Esophagus muscularis mucosa (tissue), 4 donors: ENCODE measurements at regions not wholly inside any gene's neighbourhood (a gene's known extent, or its start where the extent isn't known, plus 50 kb on each side); places are given as distances from the start of the nearest gene placed in this dataset.

Experiments used
- DNase-seq: peaks from one replicate; pipeline ENCODE4 v3.0.0-alpha.2; 2017; ENCODE audit errors: extremely low spot score
- H3K27ac ChIP-seq, 4 donors: fragments of 200-600 bp; sonication (generic); replicated peaks in 1 of 4; 1 replicate in 3 of 4; 2 replicates in 1 of 4; pipeline ENCODE4 v1.5.1; 2016 to 2019; ENCODE audit warnings: mild to moderate bottlenecking in 1 of 4
- H3K27me3 ChIP-seq, 4 donors: fragments of 200-600 bp; sonication (generic); one replicate each; pipeline versions ENCODE4 v1.5.1 to v1.6.0; 2016 to 2019
- H3K36me3 ChIP-seq, 4 donors: fragments of 200-600 bp; sonication (generic); one replicate each; pipeline ENCODE4 v1.5.1; 2016 to 2019
- H3K4me1 ChIP-seq, 4 donors: fragments of 200-600 bp; sonication (generic); one replicate each; pipeline ENCODE4 v1.5.1; 2016 to 2019
- H3K4me3 ChIP-seq, 4 donors: fragments of 200-600 bp; sonication (generic); 1 replicate in 2 of 4; 2 replicates in 2 of 4; pipeline ENCODE4 v1.5.1; 2016 to 2019; ENCODE audit warnings: mild to moderate bottlenecking in 4 of 4, moderate library complexity in 1 of 4
- H3K9me3 ChIP-seq, 4 donors: fragments of 200-600 bp; sonication (generic); 1 replicate in 3 of 4; 2 replicates in 1 of 4; pipeline ENCODE4 v1.5.1; 2016 to 2019
- CTCF ChIP-seq, 3 experiments: fragments of 200-600 bp in 2 of 3; fragments of 450-650 bp in 1 of 3; sonication (generic) in 2 of 3; IDR thresholded peaks; one replicate each; pipeline ENCODE4 v1.5.1; 2017 to 2019; ENCODE audit warnings: antibody characterized with exemption in 3 of 3, mild to moderate bottlenecking in 2 of 3, moderate library complexity in 1 of 3
- EP300 ChIP-seq: sonication (generic); formaldehyde crosslinking; IDR thresholded peaks from one replicate; pipeline ENCODE4 v1.6.1; 2017; ENCODE audit warnings: antibody characterized with exemption
- POLR2A ChIP-seq: fragments of 450-650 bp; IDR thresholded peaks from one replicate; pipeline ENCODE4 v1.6.1; 2017; ENCODE audit warnings: antibody characterized with exemption, moderate library complexity, mild to moderate bottlenecking, low read depth
- POLR2AphosphoS5 ChIP-seq, 2 donors: sonication (generic); formaldehyde crosslinking; IDR thresholded peaks; one replicate each; pipeline ENCODE4 v1.6.1; 2017; ENCODE audit warnings: antibody characterized with exemption in 2 of 2
- WGBS: methylation state at CpG from one replicate; pipeline ENCODE4 v1.1.5; 2018; 5-methylcytosine and 5-hydroxymethylcytosine counted together
- intact Hi-C: fragments of 100-400 bp; cut with DNase I; formaldehyde crosslinking; loops from one replicate; pipeline ENCODE4 v1.15.1; 2023

GRCh38 chr10:58014436-58014835 is 253.3 kb downstream of the IPMK start:
- intact Hi-C loops = no loop called here
- 90% methylated on average over 1 of the region's 1 CpG for WGBS
- no peak for DNase-seq
- H3K27me3 ChIP-seq = no peaks in the 10 kb centered on the region
- no peaks in the 10 kb centered on the region for H3K9me3 ChIP-seq
- H3K4me3 ChIP-seq = no peak overlapping the region
- TF ChIP-seq EP300 (no peak), POLR2AphosphoS5 (IDR thresholded peaks at IDR 0.05) (no peak), POLR2A (no peak), CTCF (IDR thresholded peaks at IDR 0.05) (no peak)
- no peaks in the 10 kb centered on the region for H3K4me1 ChIP-seq
- no peak overlapping the region for H3K27ac ChIP-seq
- no peaks in the 10 kb centered on the region for H3K36me3 ChIP-seq

- no peak overlapping the region for H3K27ac ChIP-seq
- intact Hi-C loops = no loop called here
- 76% methylated on average over 4 of the region's 4 CpGs for WGBS
These were observed 254.3 kb downstream of the IPMK start for GRCh38 chr10:58013406-58013805.

GRCh38 chr10:58010073-58010702 is 257.5 kb downstream of the IPMK start:
- H3K4me1 ChIP-seq = no peaks in the 10 kb centered on the region
- H3K27ac ChIP-seq = no peak overlapping the region
- H3K4me3 ChIP-seq = no peak overlapping the region
- no peak for TF ChIP-seq CTCF (IDR thresholded peaks at IDR 0.05)
- TF ChIP-seq POLR2AphosphoS5 (IDR thresholded peaks at IDR 0.05) = no peak
- no peak for TF ChIP-seq EP300
- TF ChIP-seq POLR2A = no peak
- 78% methylated on average over 5 of the region's 5 CpGs for WGBS
- no peaks in the 10 kb centered on the region for H3K9me3 ChIP-seq
- intact Hi-C loops = no loop called here
- H3K36me3 ChIP-seq = no peaks in the 10 kb centered on the region
- H3K27me3 ChIP-seq = no peaks in the 10 kb centered on the region
- no peak for DNase-seq

More at GRCh38 chr10:58013406-58013805, 254.3 kb downstream of the IPMK start:
- Histone ChIP-seq H3K4me3 (no peak overlapping the region), H3K36me3 (no peaks in the 10 kb centered on the region), H3K27me3 (no peaks in the 10 kb centered on the region), H3K4me1 (no peaks in the 10 kb centered on the region), H3K9me3 (no peaks in the 10 kb centered on the region)
- TF ChIP-seq POLR2AphosphoS5 (IDR thresholded peaks at IDR 0.05) (no peak), POLR2A (no peak), CTCF (IDR thresholded peaks at IDR 0.05) (no peak), EP300 (no peak)
- no peak for DNase-seq

- DNase-seq = no peak
- H3K4me3 ChIP-seq = no peak overlapping the region
- no peak for TF ChIP-seq CTCF (IDR thresholded peaks at IDR 0.05)
- no peak for TF ChIP-seq POLR2AphosphoS5 (IDR thresholded peaks at IDR 0.05)
- WGBS = 22% methylated on average over 2 of the region's 2 CpGs
- no peak overlapping the region for H3K27ac ChIP-seq
- no peaks in the 10 kb centered on the region for H3K36me3 ChIP-seq
- H3K9me3 ChIP-seq = no peaks in the 10 kb centered on the region
- H3K27me3 ChIP-seq = no peaks in the 10 kb centered on the region
- intact Hi-C loops = no loop called here
- H3K4me1 ChIP-seq = no peaks in the 10 kb centered on the region
These were observed 263.7 kb downstream of the IPMK start for GRCh38 chr10:58003945-58004344.

- DNase-seq = no peak
- H3K4me3 ChIP-seq = no peak overlapping the region
- intact Hi-C loops = no loop called here
- no peaks in the 10 kb centered on the region for H3K4me1 ChIP-seq
- H3K27ac ChIP-seq = no peak overlapping the region
- no peaks in the 10 kb centered on the region for H3K36me3 ChIP-seq
- no peaks in the 10 kb centered on the region for H3K27me3 ChIP-seq
- WGBS = 94% methylated on average over 3 of the region's 3 CpGs
- no peak for TF ChIP-seq EP300
- TF ChIP-seq POLR2A = no peak
- TF ChIP-seq POLR2AphosphoS5 (IDR thresholded peaks at IDR 0.05) = no peak
- TF ChIP-seq CTCF (IDR thresholded peaks at IDR 0.05) = no peak
- H3K9me3 ChIP-seq = no peaks in the 10 kb centered on the region
These were observed 266.5 kb downstream of the IPMK start for GRCh38 chr10:58001159-58001558.
